Vagina (tissue), 2 donors: ENCODE measurements at regions not wholly inside any gene's neighbourhood (a gene's known extent, or its start where the extent isn't known, plus 50 kb on each side); places are given as distances from the start of the nearest gene placed in this dataset.

Experiments
- POLR2A ChIP-seq, 2 donors: fragments of 450-650 bp; IDR thresholded peaks; one replicate each; pipeline ENCODE4 v1.6.1; 2017; ENCODE audit warnings: antibody characterized with exemption in 2 of 2, mild to moderate bottlenecking in 2 of 2, moderate library complexity in 2 of 2
- POLR2AphosphoS5 ChIP-seq, 2 donors: sonication (generic); formaldehyde crosslinking; IDR thresholded peaks; one replicate each; pipeline ENCODE4 v1.9.0; 2017; ENCODE audit warnings: antibody characterized with exemption in 2 of 2, mild to moderate bottlenecking in 2 of 2, low read depth in 1 of 2; ENCODE audit not compliant: insufficient read depth in 1 of 2
- TF ChIP-seq, protein P1 (sequence below), 3 experiments: fragments of 450-650 bp in 2 of 3; fragments of 200-600 bp in 1 of 3; sonication (generic) in 1 of 3; IDR thresholded peaks; one replicate each; pipeline ENCODE4 v1.5.1; 2017 to 2019; ENCODE audit warnings: antibody characterized with exemption in 3 of 3, mild to moderate bottlenecking in 2 of 3, moderate library complexity in 2 of 3

DNA sequence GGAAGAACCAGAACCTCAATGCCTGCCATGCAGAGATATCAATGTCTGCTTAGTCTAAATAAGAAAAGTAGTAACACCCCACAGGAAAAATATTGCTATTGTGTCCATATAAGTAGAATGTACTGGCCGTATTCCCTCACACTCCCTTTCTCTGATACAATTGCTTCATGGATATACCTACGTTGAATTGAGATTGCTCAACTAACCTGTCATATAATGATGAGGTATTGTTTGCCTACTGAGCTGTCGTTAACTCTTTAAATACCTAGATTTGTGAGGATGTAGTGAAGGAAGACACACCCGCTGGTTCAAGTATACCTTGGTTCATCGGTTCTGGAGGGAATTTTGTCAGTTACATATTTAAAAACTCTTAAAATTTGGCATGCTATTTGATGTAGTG lies 480.7 kb upstream of the TCF4 start:
- TF ChIP-seq, protein P1, sequence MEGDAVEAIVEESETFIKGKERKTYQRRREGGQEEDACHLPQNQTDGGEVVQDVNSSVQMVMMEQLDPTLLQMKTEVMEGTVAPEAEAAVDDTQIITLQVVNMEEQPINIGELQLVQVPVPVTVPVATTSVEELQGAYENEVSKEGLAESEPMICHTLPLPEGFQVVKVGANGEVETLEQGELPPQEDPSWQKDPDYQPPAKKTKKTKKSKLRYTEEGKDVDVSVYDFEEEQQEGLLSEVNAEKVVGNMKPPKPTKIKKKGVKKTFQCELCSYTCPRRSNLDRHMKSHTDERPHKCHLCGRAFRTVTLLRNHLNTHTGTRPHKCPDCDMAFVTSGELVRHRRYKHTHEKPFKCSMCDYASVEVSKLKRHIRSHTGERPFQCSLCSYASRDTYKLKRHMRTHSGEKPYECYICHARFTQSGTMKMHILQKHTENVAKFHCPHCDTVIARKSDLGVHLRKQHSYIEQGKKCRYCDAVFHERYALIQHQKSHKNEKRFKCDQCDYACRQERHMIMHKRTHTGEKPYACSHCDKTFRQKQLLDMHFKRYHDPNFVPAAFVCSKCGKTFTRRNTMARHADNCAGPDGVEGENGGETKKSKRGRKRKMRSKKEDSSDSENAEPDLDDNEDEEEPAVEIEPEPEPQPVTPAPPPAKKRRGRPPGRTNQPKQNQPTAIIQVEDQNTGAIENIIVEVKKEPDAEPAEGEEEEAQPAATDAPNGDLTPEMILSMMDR (IDR thresholded peaks at IDR 0.05) = no peak
- TF ChIP-seq POLR2AphosphoS5 (IDR thresholded peaks at IDR 0.05; ENCODE audit: insufficient read depth in 1 of 2, low read depth in 1 of 2) (no peak), POLR2A (IDR thresholded peaks at IDR 0.05) (no peak)
